ENCODE measurements at regions not wholly inside any gene's neighbourhood (a gene's known extent, or its start where the extent isn't known, plus 50 kb on each side); places are given as distances from the start of the nearest gene placed in this dataset.
A peak's percentile ranks its signal among the peaks of the same experiment; 100 is the strongest.

DNA sequence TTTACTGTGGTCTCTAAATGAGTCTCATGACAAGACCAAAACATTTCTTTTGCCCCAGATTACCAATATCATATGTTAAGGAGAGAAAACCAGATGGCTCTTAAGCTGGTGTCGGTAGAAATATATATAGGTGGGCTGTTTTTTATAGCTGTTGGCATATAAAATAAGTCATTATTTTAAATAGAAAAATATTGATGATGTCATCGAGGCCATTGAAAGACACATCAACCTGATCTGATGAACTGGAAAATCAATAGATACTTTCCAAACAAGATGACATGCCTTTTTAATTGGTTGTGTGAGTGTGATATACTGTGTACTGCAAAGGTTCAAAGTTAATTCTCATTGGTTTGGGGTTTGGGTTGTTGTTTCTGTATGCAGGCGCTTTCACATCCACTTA, 617.3 kb downstream of the CCDC171 start:
- in situ Hi-C loops (cut with MboI) = no loop called here
- no peaks in the 10 kb centered on the region for H3K27me3 ChIP-seq (ENCODE audit: control insufficient read depth in 2 of 2, insufficient read depth in 2 of 2, low read length in 2 of 2)
- FAIRE-seq (no peak), DNase-seq (ENCODE audit: extremely low read depth in 1 of 4, low spot score in 3 of 4) (no peak), ATAC-seq (no peak)
- CTCF ChIA-PET (ENCODE audit: low intra/inter-chr PET ratio) = no interaction called here
- no peaks in the 10 kb centered on the region for H3K36me3 ChIP-seq (ENCODE audit: control insufficient read depth, insufficient read depth, low read length)
- intact Hi-C loops (cut with micrococcal nuclease) = no loop called here
- no peaks in the 10 kb centered on the region for H4K20me1 ChIP-seq (replicated peaks; ENCODE audit: control insufficient read depth, insufficient read depth, low read length)
- POLR2A ChIA-PET = no interaction called here
- H2AFZ ChIP-seq (ENCODE audit: low read depth, low read length) = no peak overlapping the region
- H3K4me1 ChIP-seq (replicated peaks in 1 of 2; ENCODE audit: control insufficient read depth in 2 of 2, insufficient read depth in 2 of 2, low read length in 2 of 2) = no peaks in the 10 kb centered on the region
- H3K4me3 ChIP-seq = no peak overlapping the region
- no peak overlapping the region for H3K4me2 ChIP-seq (ENCODE audit: insufficient read depth, low read length)
- H3K27ac ChIP-seq (ENCODE audit: extremely low read depth, low read depth, low read length) = no peak overlapping the region
- H3K9ac ChIP-seq (ENCODE audit: insufficient read depth in 1 of 2, low read depth in 2 of 2, low read length in 2 of 2) = no peak overlapping the region
- BruUV-seq (replicated peaks) = no TSS peak
- H3K79me2 ChIP-seq (ENCODE audit: control insufficient read depth, insufficient read depth, low read length) = no peaks in the 10 kb centered on the region
- H3K9me3 ChIP-seq (replicated peaks; ENCODE audit: control insufficient read depth, insufficient read depth, low read depth, low read length) = no peaks in the 10 kb centered on the region
- 0% methylated on average over 3 of the region's 3 CpGs for WGBS (ENCODE audit: insufficient coverage, low coverage, missing lambda C conversion rate)
- no peaks in the 10 kb centered on the region for H3K9me1 ChIP-seq (ENCODE audit: control insufficient read depth, insufficient read depth, low read length)
- TF ChIP-seq ZNF507 (tag; conservative IDR thresholded peaks at IDR 0.05) = no peak
- TF ChIP-seq RBM15 (IDR thresholded peaks at IDR 0.05; ENCODE audit: insufficient read depth, low read length) = no peak
- no peak for TF ChIP-seq ZC3H4 (CRISPR knock-in tag; IDR thresholded peaks at IDR 0.05; ENCODE audit: borderline replicate concordance)
- no peak for TF ChIP-seq ZFX (CRISPR knock-in tag; IDR thresholded peaks at IDR 0.05)
- TF ChIP-seq, protein P1, sequence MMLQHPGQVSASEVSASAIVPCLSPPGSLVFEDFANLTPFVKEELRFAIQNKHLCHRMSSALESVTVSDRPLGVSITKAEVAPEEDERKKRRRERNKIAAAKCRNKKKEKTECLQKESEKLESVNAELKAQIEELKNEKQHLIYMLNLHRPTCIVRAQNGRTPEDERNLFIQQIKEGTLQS (IDR thresholded peaks at IDR 0.05) = peak; percentile 16; the same call in 1 of the 2 replicates
- TF ChIP-seq, protein P1 (CRISPR knock-in tag; conservative IDR thresholded peaks at IDR 0.05) = no peak

DNA sequence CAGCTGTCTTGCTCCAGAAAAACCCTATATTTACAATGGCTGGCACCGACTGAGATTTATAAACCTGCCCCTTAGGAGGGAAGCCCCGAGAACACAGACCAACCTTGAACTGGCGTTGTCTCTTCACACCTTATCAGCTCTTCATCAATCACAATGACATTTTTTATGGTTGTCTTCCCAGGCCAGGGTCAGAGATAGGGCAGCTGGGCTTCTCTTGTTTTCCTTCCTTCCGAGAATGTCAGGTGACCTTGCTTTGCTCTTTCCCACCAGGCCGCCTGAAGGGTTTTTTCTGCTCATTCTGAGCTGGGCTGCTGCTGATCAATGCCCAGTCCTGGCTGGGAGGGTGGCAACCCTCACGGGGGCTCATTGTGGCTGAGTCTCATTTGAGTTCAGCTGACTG, 619.1 kb downstream of the CCDC171 start:
- no peak for FAIRE-seq
- CTCF ChIA-PET (ENCODE audit: low intra/inter-chr PET ratio) = no interaction called here
- Histone ChIP-seq H3K79me2 (ENCODE audit: control insufficient read depth, insufficient read depth, low read length) (no peaks in the 10 kb centered on the region), H3K9me1 (ENCODE audit: control insufficient read depth, insufficient read depth, low read length) (no peaks in the 10 kb centered on the region), H3K27me3 (ENCODE audit: control insufficient read depth in 2 of 2, insufficient read depth in 2 of 2, low read length in 2 of 2) (no peaks in the 10 kb centered on the region), H3K4me3 (no peak overlapping the region), H3K4me1 (replicated peaks in 1 of 2; ENCODE audit: control insufficient read depth in 2 of 2, insufficient read depth in 2 of 2, low read length in 2 of 2) (no peaks in the 10 kb centered on the region), H3K9ac (ENCODE audit: insufficient read depth in 1 of 2, low read depth in 2 of 2, low read length in 2 of 2) (no peak overlapping the region), H3K36me3 (ENCODE audit: control insufficient read depth, insufficient read depth, low read length) (no peaks in the 10 kb centered on the region), H4K20me1 (replicated peaks; ENCODE audit: control insufficient read depth, insufficient read depth, low read length) (no peaks in the 10 kb centered on the region), H3K9me3 (replicated peaks; ENCODE audit: control insufficient read depth, insufficient read depth, low read depth, low read length) (no peaks in the 10 kb centered on the region), H3K4me2 (ENCODE audit: insufficient read depth, low read length) (no peak overlapping the region), H3K27ac (ENCODE audit: extremely low read depth, low read depth, low read length) (no peak overlapping the region), H2AFZ (ENCODE audit: low read depth, low read length) (no peak overlapping the region)
- no peak for DNase-seq (ENCODE audit: extremely low read depth in 1 of 4, low spot score in 3 of 4)
- WGBS (ENCODE audit: insufficient coverage, low coverage, missing lambda C conversion rate) = 0% methylated on average over 5 of the region's 6 CpGs
- intact Hi-C loops (cut with micrococcal nuclease) = no loop called here
- ATAC-seq = no peak
- in situ Hi-C loops (cut with MboI) = no loop called here
- POLR2A ChIA-PET = no interaction called here
- BruUV-seq (replicated peaks) = no TSS peak
- TF ChIP-seq ZC3H11A (IDR thresholded peaks at IDR 0.05; ENCODE audit: low read depth, low read length) (no peak), MEF2A (IDR thresholded peaks at IDR 0.05; ENCODE audit: control insufficient read depth, low read depth, low read length) (no peak), POLR2A (conservative IDR thresholded peaks at IDR 0.05) (no peak), ZNF224 (CRISPR knock-in tag; IDR thresholded peaks at IDR 0.05) (no peak), TFAM (CRISPR knock-in tag; conservative IDR thresholded peaks at IDR 0.05) (no peak), ZNF583 (CRISPR knock-in tag; IDR thresholded peaks at IDR 0.05) (no peak), PHF8 (IDR thresholded peaks at IDR 0.05; ENCODE audit: borderline replicate concordance, low read length) (no peak), ZBTB8A (IDR thresholded peaks at IDR 0.05; ENCODE audit: partially characterized antibody) (no peak), TEAD1 (CRISPR knock-in tag; IDR thresholded peaks at IDR 0.05) (no peak), KDM2B (CRISPR knock-in tag; IDR thresholded peaks at IDR 0.05) (no peak)
- TF ChIP-seq, protein P2, sequence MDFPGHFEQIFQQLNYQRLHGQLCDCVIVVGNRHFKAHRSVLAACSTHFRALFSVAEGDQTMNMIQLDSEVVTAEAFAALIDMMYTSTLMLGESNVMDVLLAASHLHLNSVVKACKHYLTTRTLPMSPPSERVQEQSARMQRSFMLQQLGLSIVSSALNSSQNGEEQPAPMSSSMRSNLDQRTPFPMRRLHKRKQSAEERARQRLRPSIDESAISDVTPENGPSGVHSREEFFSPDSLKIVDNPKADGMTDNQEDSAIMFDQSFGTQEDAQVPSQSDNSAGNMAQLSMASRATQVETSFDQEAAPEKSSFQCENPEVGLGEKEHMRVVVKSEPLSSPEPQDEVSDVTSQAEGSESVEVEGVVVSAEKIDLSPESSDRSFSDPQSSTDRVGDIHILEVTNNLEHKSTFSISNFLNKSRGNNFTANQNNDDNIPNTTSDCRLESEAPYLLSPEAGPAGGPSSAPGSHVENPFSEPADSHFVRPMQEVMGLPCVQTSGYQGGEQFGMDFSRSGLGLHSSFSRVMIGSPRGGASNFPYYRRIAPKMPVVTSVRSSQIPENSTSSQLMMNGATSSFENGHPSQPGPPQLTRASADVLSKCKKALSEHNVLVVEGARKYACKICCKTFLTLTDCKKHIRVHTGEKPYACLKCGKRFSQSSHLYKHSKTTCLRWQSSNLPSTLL (IDR thresholded peaks at IDR 0.05) = no peak

All from K562 (cell line).